DND-41 (cell line): ENCODE measurements at regions not wholly inside any gene's neighbourhood (a gene's known extent, or its start where the extent isn't known, plus 50 kb on each side); places are given as distances from the start of the nearest gene placed in this dataset.

ENCODE experiments used
- CTCF ChIP-seq: IDR thresholded peaks from 2 replicates; pipeline ENCODE4 v1.5.1; 2012; ENCODE audit warnings: borderline replicate concordance, low read length, moderate library complexity, mild to moderate bottlenecking; ENCODE audit not compliant: poor library complexity, severe bottlenecking; ENCODE audit errors: extremely low read depth
- EZH2 ChIP-seq: IDR thresholded peaks from 3 replicates; pipeline ENCODE4 v1.6.1; 2012; ENCODE audit warnings: borderline replicate concordance, low read depth, mild to moderate bottlenecking, moderate library complexity, low read length, inconsistent platforms; ENCODE audit not compliant: severe bottlenecking

GRCh38 chr3:82741346-82741745, 979.9 kb upstream of the GBE1 start:
- TF ChIP-seq CTCF (no peak), EZH2 (no peak)
